Mammary epithelial cell (primary cell): ENCODE measurements at regions not wholly inside any gene's neighbourhood (a gene's known extent, or its start where the extent isn't known, plus 50 kb on each side); places are given as distances from the start of the nearest gene placed in this dataset.

Experiments used
- CTCF ChIP-seq, 2 donors: IDR thresholded peaks in 1 of 2; conservative IDR thresholded peaks in 1 of 2; 2 replicates each; pipeline ENCODE4 v1.5.1; 2011 to 2012; ENCODE audit warnings: inconsistent platforms in 2 of 2, low read length in 2 of 2, mild to moderate bottlenecking in 2 of 2, control low read depth in 1 of 2, low read depth in 1 of 2; ENCODE audit not compliant: insufficient read depth in 1 of 2; ENCODE audit errors: extremely low read depth in 1 of 2
- EZH2 ChIP-seq: IDR thresholded peaks from 2 replicates; pipeline ENCODE4 v1.6.1; 2012; ENCODE audit warnings: low read length, inconsistent platforms, borderline replicate concordance

- TF ChIP-seq CTCF (conservative IDR thresholded peaks at IDR 0.05 in 1 of 2, IDR thresholded peaks at IDR 0.05 in 1 of 2; ENCODE audit: extremely low read depth in 1 of 2, insufficient read depth in 1 of 2, low read depth in 1 of 2, low read length in 2 of 2) (no peak), EZH2 (no peak)
Observed at GRCh38 chr14:30225176-30225575, 297.5 kb upstream of the PRKD1 start.
